Neuronal stem cell (in vitro differentiated cells): ENCODE measurements at regions not wholly inside any gene's neighbourhood (a gene's known extent, or its start where the extent isn't known, plus 50 kb on each side); places are given as distances from the start of the nearest gene placed in this dataset.

Experiments
- DNase-seq: peaks from one replicate; pipeline ENCODE4 v3.0.0-alpha.2; 2013; ENCODE audit warnings: low spot score
- H2AFZ ChIP-seq: one replicate; pipeline ENCODE4 v1.6.1; 2013; ENCODE audit warnings: mild to moderate bottlenecking, low read length, inconsistent platforms
- H2AK5ac ChIP-seq: 2 replicates; pipeline ENCODE4 v1.6.1; 2013; ENCODE audit warnings: low read depth, mild to moderate bottlenecking, inconsistent platforms, low read length, moderate library complexity, mixed read lengths
- H2BK120ac ChIP-seq: 2 replicates; pipeline ENCODE4 v1.6.1; 2013; ENCODE audit warnings: low read depth, mild to moderate bottlenecking, inconsistent platforms, low read length, moderate library complexity, mixed read lengths
- H2BK12ac ChIP-seq: one replicate; pipeline ENCODE4 v1.6.1; 2013; ENCODE audit warnings: low read length, inconsistent platforms
- H2BK15ac ChIP-seq: 2 replicates; pipeline ENCODE4 v1.6.1; 2013; ENCODE audit warnings: mild to moderate bottlenecking, low read length, inconsistent platforms, mixed read lengths
- H2BK5ac ChIP-seq: one replicate; pipeline ENCODE4 v1.6.1; 2013; ENCODE audit warnings: inconsistent platforms, mild to moderate bottlenecking, low read length, moderate library complexity
- H3K14ac ChIP-seq: one replicate; pipeline ENCODE4 v1.6.1; 2013; ENCODE audit warnings: low read length, inconsistent platforms
- H3K18ac ChIP-seq: 2 replicates; pipeline ENCODE4 v1.6.1; 2013; ENCODE audit warnings: low read length, inconsistent platforms
- H3K23ac ChIP-seq: 2 replicates; pipeline ENCODE4 v1.6.1; 2013; ENCODE audit warnings: low read depth, mild to moderate bottlenecking, mixed read lengths, low read length, inconsistent platforms; ENCODE audit not compliant: poor library complexity
- H3K27ac ChIP-seq: replicated peaks from 3 replicates; pipeline ENCODE4 v1.5.1; 2013; ENCODE audit warnings: low read length, inconsistent platforms
- H3K27me3 ChIP-seq, 3 experiments: 2 replicates each; pipeline ENCODE4 v1.6.1; 2013; ENCODE audit warnings: low read length in 3 of 3, mild to moderate bottlenecking in 2 of 3, inconsistent platforms in 1 of 3, low read depth in 1 of 3, mixed read lengths in 1 of 3, moderate library complexity in 1 of 3; ENCODE audit not compliant: control insufficient read depth in 3 of 3, insufficient read depth in 3 of 3
- H3K36me3 ChIP-seq, 2 donors: replicated peaks in 1 of 2; 2 replicates each; pipeline ENCODE4 v1.6.1; 2013; ENCODE audit warnings: low read length in 2 of 2; ENCODE audit not compliant: control insufficient read depth in 2 of 2, insufficient read depth in 2 of 2
- H3K4ac ChIP-seq: 2 replicates; pipeline ENCODE4 v1.6.1; 2013; ENCODE audit warnings: inconsistent platforms, mild to moderate bottlenecking, low read length, moderate library complexity
- H3K4me1 ChIP-seq, 2 donors: 1 replicate in 1 of 2; 2 replicates in 1 of 2; pipeline ENCODE4 v1.6.1; 2013; ENCODE audit warnings: low read length in 2 of 2, low read depth in 1 of 2; ENCODE audit not compliant: control insufficient read depth in 2 of 2, insufficient read depth in 1 of 2
- H3K4me2 ChIP-seq: one replicate; pipeline ENCODE4 v1.6.1; 2013; ENCODE audit warnings: mild to moderate bottlenecking, low read length, inconsistent platforms; ENCODE audit not compliant: insufficient read depth, poor library complexity, severe bottlenecking
- H3K4me3 ChIP-seq, 2 donors: 2 replicates each; pipeline ENCODE4 v1.5.1; 2013; ENCODE audit warnings: low read length in 2 of 2, mild to moderate bottlenecking in 2 of 2, inconsistent platforms in 1 of 2, moderate library complexity in 1 of 2
- H3K79me1 ChIP-seq: one replicate; pipeline ENCODE4 v1.6.1; 2013; ENCODE audit warnings: low read depth, mild to moderate bottlenecking, inconsistent platforms, low read length, moderate library complexity
- H3K9ac ChIP-seq: one replicate; pipeline ENCODE4 v1.6.1; 2013; ENCODE audit warnings: mild to moderate bottlenecking, low read depth, low read length, inconsistent platforms; ENCODE audit not compliant: poor library complexity
- H3K9me3 ChIP-seq, 2 donors: replicated peaks in 1 of 2; 2 replicates each; pipeline versions ENCODE3 to v1.6.1; 2013; ENCODE audit warnings: low read length in 2 of 2, mild to moderate bottlenecking in 2 of 2, inconsistent platforms in 1 of 2, low read depth in 1 of 2, mixed read lengths in 1 of 2, moderate library complexity in 1 of 2; ENCODE audit not compliant: control insufficient read depth in 2 of 2, insufficient read depth in 1 of 2
- H4K8ac ChIP-seq: one replicate; pipeline ENCODE4 v1.6.1; 2013; ENCODE audit warnings: low read depth, mild to moderate bottlenecking, inconsistent platforms, low read length, moderate library complexity
- H4K91ac ChIP-seq: one replicate; pipeline ENCODE4 v1.6.1; 2013; ENCODE audit warnings: low read length, low read depth, mild to moderate bottlenecking, inconsistent platforms; ENCODE audit not compliant: poor library complexity
- WGBS, 2 donors: extraction: QIAGEN DNeasy Blood & Tissue Kit; methylation state at CpG; one replicate each; pipeline ENCODE4 v1.1.7; 2013; ENCODE audit warnings: missing lambda C conversion rate in 2 of 2, mixed read lengths in 1 of 2; ENCODE audit not compliant: insufficient read length in 2 of 2, insufficient replicate concordance in 1 of 2; ENCODE audit errors: extremely low coverage in 2 of 2; 5-methylcytosine and 5-hydroxymethylcytosine counted together

GRCh38 chr1:220347654-220348175, 75.5 kb upstream of the RAB3GAP2 start:
- H2AFZ ChIP-seq, result no peak overlapping the region
- no peak overlapping the region for H3K9ac ChIP-seq
- H3K4me1 ChIP-seq, result no peaks in the 10 kb centered on the region
- H2BK120ac ChIP-seq, result no peak overlapping the region
- no peak overlapping the region for H2AK5ac ChIP-seq
- H2BK5ac ChIP-seq, result no peak overlapping the region
- DNase-seq, result no peak
- H3K4me2 ChIP-seq, result no peak overlapping the region
- no peak overlapping the region for H3K18ac ChIP-seq
- H3K27me3 ChIP-seq, result no peaks in the 10 kb centered on the region
- no peak overlapping the region for H3K4me3 ChIP-seq
- no peaks in the 10 kb centered on the region for H3K9me3 ChIP-seq
- H4K91ac ChIP-seq, result no peak overlapping the region
- H3K36me3 ChIP-seq, result no peaks in the 10 kb centered on the region
- H4K8ac ChIP-seq, result no peak overlapping the region
- no CpG with 5 or more reads among the region's 8 CpGs for WGBS, 2 donors
- H2BK15ac ChIP-seq, result no peak overlapping the region
- H2BK12ac ChIP-seq, result no peak overlapping the region
- H3K14ac ChIP-seq, result no peak overlapping the region
- H3K23ac ChIP-seq, result no peak overlapping the region
- H3K79me1 ChIP-seq, result no peaks in the 10 kb centered on the region
- no peak overlapping the region for H3K27ac ChIP-seq
- no peak overlapping the region for H3K4ac ChIP-seq

- no peaks in the 10 kb centered on the region for H3K9me3 ChIP-seq
- no peak overlapping the region for H3K27ac ChIP-seq
- H3K79me1 ChIP-seq, result no peaks in the 10 kb centered on the region
- H2BK15ac ChIP-seq, result no peak overlapping the region
- no peak overlapping the region for H2BK5ac ChIP-seq
- H2BK12ac ChIP-seq, result no peak overlapping the region
- H4K8ac ChIP-seq, result no peak overlapping the region
- no peak overlapping the region for H3K23ac ChIP-seq
- H3K4ac ChIP-seq, result no peak overlapping the region
- no peaks in the 10 kb centered on the region for H3K4me1 ChIP-seq
- no peak overlapping the region for H3K9ac ChIP-seq
- no peaks in the 10 kb centered on the region for H3K36me3 ChIP-seq
- H3K14ac ChIP-seq, result no peak overlapping the region
- H3K4me3 ChIP-seq, result no peak overlapping the region
- H3K27me3 ChIP-seq, result no peaks in the 10 kb centered on the region
- H2AK5ac ChIP-seq, result no peak overlapping the region
- H2AFZ ChIP-seq, result no peak overlapping the region
- H3K18ac ChIP-seq, result no peak overlapping the region
- H3K4me2 ChIP-seq, result no peak overlapping the region
- H4K91ac ChIP-seq, result no peak overlapping the region
- no CpG with 5 or more reads among the region's 3 CpGs for WGBS, 2 donors
- DNase-seq, result no peak
- H2BK120ac ChIP-seq, result no peak overlapping the region
Measured at GRCh38 chr1:220344745-220345144, 72.5 kb upstream of the RAB3GAP2 start.

GRCh38 chr1:220342853-220343252, 70.6 kb upstream of the RAB3GAP2 start:
- Histone ChIP-seq H3K4me3 (no peak overlapping the region), H2BK15ac (no peak overlapping the region), H3K27ac (no peak overlapping the region), H3K4me1 (no peaks in the 10 kb centered on the region), H3K36me3 (no peaks in the 10 kb centered on the region), H3K4me2 (no peak overlapping the region), H4K8ac (no peak overlapping the region), H3K9ac (no peak overlapping the region), H3K18ac (no peak overlapping the region), H2BK12ac (no peak overlapping the region), H3K4ac (no peak overlapping the region), H2BK5ac (no peak overlapping the region), H2AFZ (no peak overlapping the region), H3K14ac (no peak overlapping the region), H3K23ac (no peak overlapping the region), H3K9me3 (no peaks in the 10 kb centered on the region), H2BK120ac (no peak overlapping the region), H3K27me3 (no peaks in the 10 kb centered on the region), H4K91ac (no peak overlapping the region), H3K79me1 (no peaks in the 10 kb centered on the region), H2AK5ac (no peak overlapping the region)
- DNase-seq, result no peak
- no CpG with 5 or more reads among the region's 5 CpGs for WGBS, 2 donors

GRCh38 chr1:220341126-220341525, 68.9 kb upstream of the RAB3GAP2 start:
- Histone ChIP-seq H3K9ac (no peak overlapping the region), H3K4me3 (no peak overlapping the region), H2BK15ac (no peak overlapping the region), H3K18ac (no peak overlapping the region), H3K27ac (no peak overlapping the region), H3K4ac (no peak overlapping the region), H4K8ac (no peak overlapping the region), H3K14ac (no peak overlapping the region), H2BK120ac (no peak overlapping the region), H3K23ac (no peak overlapping the region), H3K36me3 (no peaks in the 10 kb centered on the region), H2AK5ac (no peak overlapping the region), H3K79me1 (no peaks in the 10 kb centered on the region), H3K9me3 (no peaks in the 10 kb centered on the region), H3K27me3 (no peaks in the 10 kb centered on the region), H3K4me1 (peaks cover 0 to 4% of the 10 kb centered on the region in 2 donors), H3K4me2 (no peak overlapping the region), H2AFZ (no peak overlapping the region), H4K91ac (no peak overlapping the region), H2BK5ac (no peak overlapping the region), H2BK12ac (no peak overlapping the region)
- no peak for DNase-seq
- WGBS, 2 donors, result no CpG with 5 or more reads among the region's 1 CpG
